ENCODE measurements at regions not wholly inside any gene's neighbourhood (a gene's known extent, or its start where the extent isn't known, plus 50 kb on each side); places are given as distances from the start of the nearest gene placed in this dataset.

DNA sequence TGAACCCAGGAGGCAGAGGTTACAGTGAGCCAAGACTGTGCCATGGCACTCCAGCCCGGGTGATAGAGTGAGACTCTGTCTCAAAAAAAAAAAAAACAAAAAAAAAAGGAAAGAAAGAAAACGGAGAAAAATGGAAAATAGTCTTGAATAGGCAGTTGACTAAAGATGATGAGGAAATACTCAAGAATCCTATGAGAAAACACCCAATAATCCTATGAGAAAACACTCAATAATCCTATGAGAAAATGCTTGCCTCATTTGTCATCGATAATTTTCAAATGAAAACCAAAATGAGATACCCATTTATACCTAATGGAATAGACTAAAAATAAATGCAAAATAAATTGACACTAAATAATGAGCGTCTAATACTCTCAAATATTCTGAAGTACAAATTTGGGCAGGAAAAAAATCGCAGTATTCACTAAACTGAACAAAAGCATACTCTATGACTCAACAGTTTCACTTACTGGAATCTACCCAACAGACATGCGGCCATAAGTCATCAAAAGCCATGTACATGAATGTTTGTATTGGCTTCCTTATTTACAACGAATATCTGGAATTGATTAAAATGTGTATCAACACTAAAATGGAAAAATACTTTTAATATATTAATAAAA lies 733.9 kb upstream of the CHRM3 start:
- TF ChIP-seq CTCF (IDR thresholded peaks at IDR 0.05), result no peak
- no peak overlapping the region for H3K4me3 ChIP-seq
- no peaks in the 10 kb centered on the region for H3K36me3 ChIP-seq
- no peaks in the 10 kb centered on the region for H3K4me1 ChIP-seq
- no peak for DNase-seq
- no peak overlapping the region for H3K9ac ChIP-seq (ENCODE audit: low read depth in 2 of 2, low read length in 2 of 2)
- no peak overlapping the region for H3K27ac ChIP-seq
- no peaks in the 10 kb centered on the region for H3K9me3 ChIP-seq
- no peaks in the 10 kb centered on the region for H3K27me3 ChIP-seq
- intact Hi-C loops (cut with DNase I), result no loop called here

GRCh38 chr1:238649200-238649599 lies 737.2 kb upstream of the CHRM3 start:
- intact Hi-C loops (cut with DNase I), result no loop called here
- no peak for TF ChIP-seq CTCF (IDR thresholded peaks at IDR 0.05)
- H3K27me3 ChIP-seq, result no peaks in the 10 kb centered on the region
- H3K9me3 ChIP-seq, result no peaks in the 10 kb centered on the region
- no peaks in the 10 kb centered on the region for H3K36me3 ChIP-seq
- no peak overlapping the region for H3K9ac ChIP-seq (ENCODE audit: low read depth in 2 of 2, low read length in 2 of 2)
- DNase-seq, result no peak
- no peaks in the 10 kb centered on the region for H3K4me1 ChIP-seq
- no peak overlapping the region for H3K4me3 ChIP-seq
- H3K27ac ChIP-seq, result no peak overlapping the region

DNA sequence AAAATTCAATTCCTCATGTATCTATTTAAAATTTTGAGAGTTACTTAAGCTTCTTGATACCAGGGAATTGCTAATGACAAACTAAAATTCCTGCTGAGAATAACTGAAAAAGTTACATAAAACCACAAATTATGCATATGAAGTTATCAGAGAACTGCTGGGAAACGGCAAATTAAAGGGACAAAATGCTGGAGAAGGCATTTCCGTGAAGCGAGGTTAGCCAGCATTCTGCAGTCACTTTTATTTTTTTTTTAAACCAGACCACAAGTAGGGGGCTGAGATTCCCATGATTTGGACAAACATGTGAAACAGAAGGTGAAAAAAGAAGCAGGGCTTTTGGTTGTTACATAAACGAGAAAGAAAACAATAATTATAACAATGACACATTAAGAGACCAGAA lies 737.6 kb upstream of the CHRM3 start:
- no peak for TF ChIP-seq CTCF (IDR thresholded peaks at IDR 0.05)
- Histone ChIP-seq H3K27ac (no peak overlapping the region), H3K27me3 (no peaks in the 10 kb centered on the region), H3K9me3 (no peaks in the 10 kb centered on the region), H3K36me3 (no peaks in the 10 kb centered on the region), H3K4me1 (no peaks in the 10 kb centered on the region), H3K9ac (ENCODE audit: low read depth in 2 of 2, low read length in 2 of 2) (no peak overlapping the region), H3K4me3 (no peak overlapping the region)
- DNase-seq, result no peak
- intact Hi-C loops (cut with DNase I), result no loop called here

GRCh38 chr1:238648296-238648695 lies 738.1 kb upstream of the CHRM3 start:
- no peak for DNase-seq
- TF ChIP-seq CTCF (IDR thresholded peaks at IDR 0.05), result no peak
- intact Hi-C loops (cut with DNase I), result no loop called here

DNA sequence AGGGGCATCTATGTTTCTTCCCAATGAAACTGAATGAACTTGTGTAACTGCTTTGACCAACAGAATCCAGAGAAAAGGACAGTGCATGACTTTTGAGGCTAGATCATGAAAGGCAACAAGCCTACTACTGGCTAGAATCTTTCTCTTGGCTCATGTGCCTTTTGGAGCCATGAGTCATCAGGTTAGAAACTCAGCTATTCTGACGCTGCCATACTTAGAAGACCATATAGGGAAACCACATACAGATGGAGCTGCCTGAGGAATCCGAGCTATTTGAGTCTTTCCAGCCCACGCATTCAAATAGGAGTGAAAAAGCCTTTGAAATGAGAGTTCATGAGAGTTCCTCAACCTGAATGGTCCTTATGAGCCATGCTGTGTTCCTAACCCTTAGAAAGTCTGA lies 738.5 kb upstream of the CHRM3 start:
- H3K9ac ChIP-seq (ENCODE audit: low read depth in 2 of 2, low read length in 2 of 2), result no peak overlapping the region
- no peaks in the 10 kb centered on the region for H3K36me3 ChIP-seq

More at GRCh38 chr1:238648296-238648695, 738.1 kb upstream of the CHRM3 start:
- no peaks in the 10 kb centered on the region for H3K27me3 ChIP-seq
- H3K9ac ChIP-seq (ENCODE audit: low read depth in 2 of 2, low read length in 2 of 2), result no peak overlapping the region
- no peaks in the 10 kb centered on the region for H3K9me3 ChIP-seq
- H3K4me3 ChIP-seq, result no peak overlapping the region
- no peaks in the 10 kb centered on the region for H3K36me3 ChIP-seq
- H3K27ac ChIP-seq, result no peak overlapping the region
- H3K4me1 ChIP-seq, result no peaks in the 10 kb centered on the region

More for the DNA sequence above, 738.5 kb upstream of the CHRM3 start:
- Histone ChIP-seq H3K4me1 (no peaks in the 10 kb centered on the region), H3K9me3 (no peaks in the 10 kb centered on the region), H3K4me3 (no peak overlapping the region), H3K27ac (no peak overlapping the region), H3K27me3 (no peaks in the 10 kb centered on the region)
- TF ChIP-seq CTCF (IDR thresholded peaks at IDR 0.05), result no peak
- intact Hi-C loops (cut with DNase I), result no loop called here
- DNase-seq, result no peak

Measured in colonic mucosa (tissue), 4 donors.